ENCODE measurements at regions not wholly inside any gene's neighbourhood (a gene's known extent, or its start where the extent isn't known, plus 50 kb on each side); places are given as distances from the start of the nearest gene placed in this dataset.

- Histone ChIP-seq H3K36me3 (replicated peaks) (no peaks in the 10 kb centered on the region), H3K4me3 (no peak overlapping the region), H3K9me3 (no peaks in the 10 kb centered on the region), H3K4me1 (no peaks in the 10 kb centered on the region), H3K27me3 (ENCODE audit: low read depth) (no peaks in the 10 kb centered on the region)
- in situ Hi-C loops (cut with MboI; ENCODE audit: low sequenced_read_pairs): no loop called here
- DNase-seq (ENCODE audit: low spot score in 2 of 2): no peak
Observed at GRCh38 chr1:58874757-58875755, 91.2 kb upstream of the JUN start.

- no peak for DNase-seq (ENCODE audit: low spot score in 2 of 2)
- in situ Hi-C loops (cut with MboI; ENCODE audit: low sequenced_read_pairs): no loop called here
- H3K4me3 ChIP-seq: no peak overlapping the region
- H3K9me3 ChIP-seq: no peaks in the 10 kb centered on the region
- no peaks in the 10 kb centered on the region for H3K27me3 ChIP-seq (ENCODE audit: low read depth)
- H3K36me3 ChIP-seq (replicated peaks): no peaks in the 10 kb centered on the region
- no peaks in the 10 kb centered on the region for H3K4me1 ChIP-seq
Observed at GRCh38 chr1:58879464-58879863, 95.6 kb upstream of the JUN start.

- no peak for DNase-seq (ENCODE audit: low spot score in 2 of 2)
- Histone ChIP-seq H3K27me3 (ENCODE audit: low read depth) (no peaks in the 10 kb centered on the region), H3K4me3 (no peak overlapping the region), H3K4me1 (no peaks in the 10 kb centered on the region), H3K36me3 (replicated peaks) (no peaks in the 10 kb centered on the region), H3K9me3 (no peaks in the 10 kb centered on the region)
- in situ Hi-C loops (cut with MboI; ENCODE audit: low sequenced_read_pairs): no loop called here
Observed at GRCh38 chr1:58880592-58880991, 96.7 kb upstream of the JUN start.

GRCh38 chr1:58881471-58881994 is 97.7 kb upstream of the JUN start:
- H3K9me3 ChIP-seq: no peaks in the 10 kb centered on the region
- in situ Hi-C loops (cut with MboI; ENCODE audit: low sequenced_read_pairs): no loop called here
- H3K4me3 ChIP-seq: no peak overlapping the region
- H3K4me1 ChIP-seq: no peaks in the 10 kb centered on the region
- H3K36me3 ChIP-seq (replicated peaks): no peaks in the 10 kb centered on the region
- DNase-seq (ENCODE audit: low spot score in 2 of 2): no peak
- no peaks in the 10 kb centered on the region for H3K27me3 ChIP-seq (ENCODE audit: low read depth)

GRCh38 chr1:58882322-58882948 is 98.6 kb upstream of the JUN start:
- in situ Hi-C loops (cut with MboI; ENCODE audit: low sequenced_read_pairs): no loop called here
- Histone ChIP-seq H3K36me3 (replicated peaks) (no peaks in the 10 kb centered on the region), H3K4me1 (no peaks in the 10 kb centered on the region), H3K27me3 (ENCODE audit: low read depth) (no peaks in the 10 kb centered on the region), H3K4me3 (no peak overlapping the region), H3K9me3 (no peaks in the 10 kb centered on the region)
- no peak for DNase-seq (ENCODE audit: low spot score in 2 of 2)

GRCh38 chr1:58883037-58883887 is 99.4 kb upstream of the JUN start:
- DNase-seq (ENCODE audit: low spot score in 2 of 2): no peak
- in situ Hi-C loops (cut with MboI; ENCODE audit: low sequenced_read_pairs): no loop called here
- H3K4me1 ChIP-seq: no peaks in the 10 kb centered on the region
- no peak overlapping the region for H3K4me3 ChIP-seq
- no peaks in the 10 kb centered on the region for H3K9me3 ChIP-seq
- no peaks in the 10 kb centered on the region for H3K36me3 ChIP-seq (replicated peaks)
- H3K27me3 ChIP-seq (ENCODE audit: low read depth): no peaks in the 10 kb centered on the region

- no peak for DNase-seq (ENCODE audit: low spot score in 2 of 2)
- no peaks in the 10 kb centered on the region for H3K27me3 ChIP-seq (ENCODE audit: low read depth)
- in situ Hi-C loops (cut with MboI; ENCODE audit: low sequenced_read_pairs): no loop called here
- no peaks in the 10 kb centered on the region for H3K4me1 ChIP-seq
- H3K36me3 ChIP-seq (replicated peaks): no peaks in the 10 kb centered on the region
- H3K4me3 ChIP-seq: no peak overlapping the region
- H3K9me3 ChIP-seq: no peaks in the 10 kb centered on the region
Observed at GRCh38 chr1:58883888-58884482, 100.1 kb upstream of the JUN start.

- no peaks in the 10 kb centered on the region for H3K4me1 ChIP-seq
- H3K4me3 ChIP-seq: no peak overlapping the region
- no peak for DNase-seq (ENCODE audit: low spot score in 2 of 2)
- H3K9me3 ChIP-seq: no peaks in the 10 kb centered on the region
- in situ Hi-C loops (cut with MboI; ENCODE audit: low sequenced_read_pairs): no loop called here
- H3K27me3 ChIP-seq (ENCODE audit: low read depth): no peaks in the 10 kb centered on the region
- no peaks in the 10 kb centered on the region for H3K36me3 ChIP-seq (replicated peaks)
Observed at GRCh38 chr1:58884706-58885661, 101.1 kb upstream of the JUN start.

- H3K9me3 ChIP-seq: no peaks in the 10 kb centered on the region
- in situ Hi-C loops (cut with MboI; ENCODE audit: low sequenced_read_pairs): no loop called here
- no peak for DNase-seq (ENCODE audit: low spot score in 2 of 2)
- H3K4me3 ChIP-seq: no peak overlapping the region
- H3K36me3 ChIP-seq (replicated peaks): no peaks in the 10 kb centered on the region
- H3K27me3 ChIP-seq (ENCODE audit: low read depth): no peaks in the 10 kb centered on the region
- H3K4me1 ChIP-seq: no peaks in the 10 kb centered on the region
Observed at GRCh38 chr1:58885998-58886397, 102.2 kb upstream of the JUN start.

GRCh38 chr1:58886611-58887010 is 102.8 kb upstream of the JUN start:
- DNase-seq (ENCODE audit: low spot score in 2 of 2): no peak
- H3K9me3 ChIP-seq: no peaks in the 10 kb centered on the region
- no peak overlapping the region for H3K4me3 ChIP-seq
- H3K36me3 ChIP-seq (replicated peaks): no peaks in the 10 kb centered on the region
- in situ Hi-C loops (cut with MboI; ENCODE audit: low sequenced_read_pairs): no loop called here
- no peaks in the 10 kb centered on the region for H3K27me3 ChIP-seq (ENCODE audit: low read depth)
- no peaks in the 10 kb centered on the region for H3K4me1 ChIP-seq

- H3K4me1 ChIP-seq: no peaks in the 10 kb centered on the region
- H3K27me3 ChIP-seq (ENCODE audit: low read depth): no peaks in the 10 kb centered on the region
- in situ Hi-C loops (cut with MboI; ENCODE audit: low sequenced_read_pairs): no loop called here
- no peak for DNase-seq (ENCODE audit: low spot score in 2 of 2)
- H3K4me3 ChIP-seq: no peak overlapping the region
- H3K9me3 ChIP-seq: no peaks in the 10 kb centered on the region
- H3K36me3 ChIP-seq (replicated peaks): no peaks in the 10 kb centered on the region
Observed at GRCh38 chr1:58887059-58887458, 103.2 kb upstream of the JUN start.

GRCh38 chr1:58888833-58889232 is 105.0 kb upstream of the JUN start:
- in situ Hi-C loops (cut with MboI; ENCODE audit: low sequenced_read_pairs): no loop called here
- Histone ChIP-seq H3K36me3 (replicated peaks) (no peaks in the 10 kb centered on the region), H3K4me1 (no peaks in the 10 kb centered on the region), H3K27me3 (ENCODE audit: low read depth) (no peaks in the 10 kb centered on the region), H3K4me3 (no peak overlapping the region), H3K9me3 (no peaks in the 10 kb centered on the region)
- no peak for DNase-seq (ENCODE audit: low spot score in 2 of 2)
